ENCODE measurements at regions not wholly inside any gene's neighbourhood (a gene's known extent, or its start where the extent isn't known, plus 50 kb on each side); places are given as distances from the start of the nearest gene placed in this dataset.
A peak's percentile ranks its signal among the peaks of the same experiment; 100 is the strongest.

DNA sequence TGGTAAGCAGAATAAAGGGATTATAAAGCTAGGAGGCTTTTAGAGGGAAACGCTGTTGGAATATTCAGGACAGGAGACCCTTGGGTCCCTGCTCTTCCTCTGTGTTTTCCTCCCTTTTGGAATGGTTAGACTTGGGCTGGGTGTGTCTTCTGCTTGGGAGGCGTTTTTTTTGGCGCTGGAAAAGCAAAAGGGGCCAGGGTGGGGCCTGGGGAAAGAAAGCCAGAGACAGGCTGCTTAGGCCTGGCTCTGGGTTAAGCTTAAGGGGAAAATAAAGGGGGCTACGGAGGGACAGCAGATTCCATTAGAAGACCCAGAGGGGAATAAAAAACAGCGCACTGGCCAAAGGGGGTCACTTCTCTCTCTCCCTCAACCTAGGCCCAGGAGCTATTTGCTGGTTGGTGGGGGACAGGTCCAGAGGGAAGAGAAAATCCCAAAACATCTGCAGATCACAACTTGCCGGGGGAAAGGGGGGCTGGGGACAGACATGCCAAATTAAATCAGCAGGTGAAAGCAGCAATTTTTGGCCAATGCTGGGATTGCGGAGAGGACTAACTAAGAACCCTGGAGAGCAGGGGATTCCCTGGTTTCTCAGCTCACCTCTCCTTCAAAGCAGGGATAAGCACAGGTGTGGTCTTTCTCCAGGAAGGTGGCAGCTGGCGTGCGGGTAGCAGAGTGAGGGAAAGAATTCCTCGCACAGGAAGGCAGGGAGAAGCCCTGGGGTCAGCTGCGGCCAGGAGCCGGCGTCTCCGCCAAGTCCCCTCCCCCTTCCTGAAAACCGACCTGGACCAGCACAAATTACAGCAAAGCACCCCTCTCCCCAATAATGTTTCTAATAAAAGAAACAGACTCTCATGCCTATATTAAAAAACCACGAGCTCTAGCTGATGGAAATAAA is 82.2 kb upstream of the AK4 start:
- DNase-seq (ENCODE audit: low spot score) = no peak
- BruUV-seq (replicated peaks) = no TSS peak
- Histone ChIP-seq H3K4me2 (ENCODE audit: low read length) (peak overlapping the region; percentile 69), H4K20me1 (ENCODE audit: insufficient read depth, low read length) (no peaks in the 10 kb centered on the region), H2AFZ (ENCODE audit: low read length) (peak overlapping the region; percentile 71; the same call in 1 of the 2 replicates), H3K36me3 (ENCODE audit: insufficient read depth, low read length) (no peaks in the 10 kb centered on the region), H3K79me2 (ENCODE audit: insufficient read depth, low read depth, low read length) (no peaks in the 10 kb centered on the region), H3K4me1 (ENCODE audit: insufficient read depth, low read length, poor library complexity, severe bottlenecking) (peaks cover 32% of the 10 kb centered on the region), H3K27ac (ENCODE audit: low read depth, low read length, poor library complexity, severe bottlenecking) (no peak overlapping the region), H3K9me3 (ENCODE audit: low read length) (no peaks in the 10 kb centered on the region), H3K9me2 (ENCODE audit: insufficient read depth, low read length) (no peaks in the 10 kb centered on the region), H3K4me3 (ENCODE audit: low read depth, low read length, poor library complexity, severe bottlenecking) (peak overlapping the region; percentile 85)
- no peak for TF ChIP-seq EZH2phosphoT487 (IDR thresholded peaks at IDR 0.05; ENCODE audit: borderline replicate concordance, low read depth, low read length)
- TF ChIP-seq, protein P1, sequence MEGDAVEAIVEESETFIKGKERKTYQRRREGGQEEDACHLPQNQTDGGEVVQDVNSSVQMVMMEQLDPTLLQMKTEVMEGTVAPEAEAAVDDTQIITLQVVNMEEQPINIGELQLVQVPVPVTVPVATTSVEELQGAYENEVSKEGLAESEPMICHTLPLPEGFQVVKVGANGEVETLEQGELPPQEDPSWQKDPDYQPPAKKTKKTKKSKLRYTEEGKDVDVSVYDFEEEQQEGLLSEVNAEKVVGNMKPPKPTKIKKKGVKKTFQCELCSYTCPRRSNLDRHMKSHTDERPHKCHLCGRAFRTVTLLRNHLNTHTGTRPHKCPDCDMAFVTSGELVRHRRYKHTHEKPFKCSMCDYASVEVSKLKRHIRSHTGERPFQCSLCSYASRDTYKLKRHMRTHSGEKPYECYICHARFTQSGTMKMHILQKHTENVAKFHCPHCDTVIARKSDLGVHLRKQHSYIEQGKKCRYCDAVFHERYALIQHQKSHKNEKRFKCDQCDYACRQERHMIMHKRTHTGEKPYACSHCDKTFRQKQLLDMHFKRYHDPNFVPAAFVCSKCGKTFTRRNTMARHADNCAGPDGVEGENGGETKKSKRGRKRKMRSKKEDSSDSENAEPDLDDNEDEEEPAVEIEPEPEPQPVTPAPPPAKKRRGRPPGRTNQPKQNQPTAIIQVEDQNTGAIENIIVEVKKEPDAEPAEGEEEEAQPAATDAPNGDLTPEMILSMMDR (conservative IDR thresholded peaks at IDR 0.05; ENCODE audit: low read length) = no peak
- intact Hi-C loops (cut with micrococcal nuclease; ENCODE audit: unreplicated experiment) = loop anchor here (2.0 to 5.0 kb wide), 5 partner anchors 21 to 357 kb away; partner anchors contain the start of genes LEPR and LEPROT
- CTCF ChIA-PET (ENCODE audit: unreplicated experiment) = interaction anchor here (0.6 to 0.7 kb wide), 2 partner anchors 11 to 208 kb away, joined by 3 read pairs; no protein-coding TSS in a partner anchor
- POLR2A ChIA-PET = interaction anchor here (0.7 to 2.8 kb wide), 6 partner anchors 9 to 1302 kb away, joined by 3 to 16 read pairs (median 4); no protein-coding TSS in a partner anchor

DNA sequence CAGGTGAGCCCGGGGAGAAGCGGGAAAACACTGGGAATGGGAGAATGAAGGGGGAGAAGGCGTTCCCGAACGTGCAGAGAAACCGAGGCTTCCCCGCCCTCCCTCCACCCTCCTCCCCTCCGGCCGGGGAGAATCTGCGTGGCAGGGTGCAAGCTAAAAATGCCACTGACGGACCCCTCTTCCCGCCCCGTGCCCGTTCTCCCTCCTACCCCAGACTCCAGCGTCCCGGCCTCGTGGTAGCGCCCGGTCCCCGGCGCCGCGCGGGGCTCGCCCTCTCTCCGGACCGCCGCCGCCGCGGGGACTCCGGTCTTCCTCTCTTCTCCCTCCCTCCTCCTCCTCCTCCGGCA is 81.6 kb upstream of the AK4 start:
- H3K4me1 ChIP-seq (ENCODE audit: insufficient read depth, low read length, poor library complexity, severe bottlenecking) = peaks cover 32% of the 10 kb centered on the region
- H4K20me1 ChIP-seq (ENCODE audit: insufficient read depth, low read length) = no peaks in the 10 kb centered on the region
- H3K9me3 ChIP-seq (ENCODE audit: low read length) = no peaks in the 10 kb centered on the region
- no peaks in the 10 kb centered on the region for H3K36me3 ChIP-seq (ENCODE audit: insufficient read depth, low read length)
- no peaks in the 10 kb centered on the region for H3K79me2 ChIP-seq (ENCODE audit: insufficient read depth, low read depth, low read length)
- H3K4me3 ChIP-seq (ENCODE audit: low read depth, low read length, poor library complexity, severe bottlenecking) = peak overlapping the region; percentile 85
- TF ChIP-seq, protein P1 (conservative IDR thresholded peaks at IDR 0.05; ENCODE audit: low read length) = no peak
- TF ChIP-seq EZH2phosphoT487 (IDR thresholded peaks at IDR 0.05; ENCODE audit: borderline replicate concordance, low read depth, low read length) = no peak
- intact Hi-C loops (cut with micrococcal nuclease; ENCODE audit: unreplicated experiment) = loop anchor here (2.0 to 5.0 kb wide), 5 partner anchors 22 to 356 kb away; partner anchors contain the start of genes LEPR and LEPROT
- ChIA-PET CTCF (ENCODE audit: unreplicated experiment) (no interaction called here), POLR2A (interaction anchor here (1.0 to 2.8 kb wide), 3 partner anchors 9 to 21 kb away, joined by 4 to 16 read pairs (median 5); no protein-coding TSS in a partner anchor)
- H3K9me2 ChIP-seq (ENCODE audit: insufficient read depth, low read length) = no peaks in the 10 kb centered on the region
- BruUV-seq (replicated peaks) = no TSS peak
- peak overlapping the region; percentile 69 for H3K4me2 ChIP-seq (ENCODE audit: low read length)
- H3K27ac ChIP-seq (ENCODE audit: low read depth, low read length, poor library complexity, severe bottlenecking) = no peak overlapping the region
- peak overlapping the region; percentile 71 for H2AFZ ChIP-seq (ENCODE audit: low read length)
- DNase-seq (ENCODE audit: low spot score) = no peak
